Glutamatergic neuron (in vitro differentiated cells): ENCODE measurements at regions not wholly inside any gene's neighbourhood (a gene's known extent, or its start where the extent isn't known, plus 50 kb on each side); places are given as distances from the start of the nearest gene placed in this dataset.

Experiments used
- DNase-seq: peaks from one replicate; pipeline ENCODE4 v3.0.0; 2022
- H3K27ac Mint-ChIP-seq: one replicate; pipeline ENCODE4 v1.8.0; 2020; ENCODE audit warnings: mild to moderate bottlenecking, mixed read lengths, inconsistent platforms; ENCODE audit not compliant: unreplicated experiment
- H3K27me3 Mint-ChIP-seq: one replicate; pipeline ENCODE4 v1.8.0; 2020; ENCODE audit warnings: mild to moderate bottlenecking, moderate library complexity, mixed read lengths, inconsistent platforms; ENCODE audit not compliant: unreplicated experiment
- H3K36me3 Mint-ChIP-seq: one replicate; pipeline ENCODE4 v1.8.0; 2020; ENCODE audit warnings: mild to moderate bottlenecking, mixed read lengths, inconsistent platforms; ENCODE audit not compliant: unreplicated experiment
- H3K4me1 Mint-ChIP-seq: one replicate; pipeline ENCODE4 v1.8.0; 2020; ENCODE audit warnings: mild to moderate bottlenecking, low read depth, mixed read lengths, inconsistent platforms; ENCODE audit not compliant: unreplicated experiment
- H3K4me3 Mint-ChIP-seq: one replicate; pipeline ENCODE4 v1.8.0; 2020; ENCODE audit warnings: mild to moderate bottlenecking, mixed read lengths, inconsistent platforms; ENCODE audit not compliant: unreplicated experiment
- H3K9me3 Mint-ChIP-seq: one replicate; pipeline ENCODE4 v1.8.0; 2020; ENCODE audit warnings: mild to moderate bottlenecking, moderate library complexity, mixed read lengths, inconsistent platforms; ENCODE audit not compliant: unreplicated experiment
- CTCF ChIP-seq: fragments of 200-600 bp; sonication (generic); IDR thresholded peaks from one replicate; pipeline ENCODE4 v1.5.0; 2021; ENCODE audit not compliant: partially characterized antibody, unreplicated experiment

GRCh38 chr18:4510711-4511110 is 55.6 kb upstream of the DLGAP1 start:
- no peak for TF ChIP-seq CTCF
- Mint-ChIP-seq H3K4me1 (no peaks in the 10 kb centered on the region), H3K36me3 (no peaks in the 10 kb centered on the region), H3K27ac (no peak overlapping the region), H3K4me3 (no peak overlapping the region), H3K9me3 (peaks cover 4% of the 10 kb centered on the region), H3K27me3 (no peaks in the 10 kb centered on the region)
- no peak for DNase-seq

GRCh38 chr18:4510160-4510559 is 55.1 kb upstream of the DLGAP1 start:
- Mint-ChIP-seq H3K9me3 (peaks cover 4% of the 10 kb centered on the region), H3K27ac (no peak overlapping the region), H3K27me3 (no peaks in the 10 kb centered on the region), H3K36me3 (no peaks in the 10 kb centered on the region), H3K4me1 (no peaks in the 10 kb centered on the region), H3K4me3 (no peak overlapping the region)
- TF ChIP-seq CTCF, result no peak
- no peak for DNase-seq
